ENCODE measurements at regions not wholly inside any gene's neighbourhood (a gene's known extent, or its start where the extent isn't known, plus 50 kb on each side); places are given as distances from the start of the nearest gene placed in this dataset.

GRCh38 chr6:134757911-134758361 lies 192.0 kb downstream of the ALDH8A1 start:
- TF ChIP-seq CTCF (IDR thresholded peaks at IDR 0.05; ENCODE audit: low read depth, low read length), result no peak
- H3K27ac ChIP-seq, result no peak overlapping the region
- H3K9me3 ChIP-seq (ENCODE audit: severe bottlenecking), result no peaks in the 10 kb centered on the region
- H3K4me3 ChIP-seq (ENCODE audit: low read depth, low read length), result no peak overlapping the region
- no peak for DNase-seq
- H3K36me3 ChIP-seq, result no peaks in the 10 kb centered on the region
- no peaks in the 10 kb centered on the region for H3K27me3 ChIP-seq (ENCODE audit: insufficient read depth, low read depth, severe bottlenecking)

GRCh38 chr6:134756374-134757025 lies 193.4 kb downstream of the ALDH8A1 start:
- Histone ChIP-seq H3K27me3 (ENCODE audit: insufficient read depth, low read depth, severe bottlenecking) (no peaks in the 10 kb centered on the region), H3K27ac (no peak overlapping the region), H3K4me3 (ENCODE audit: low read depth, low read length) (no peak overlapping the region), H3K9me3 (ENCODE audit: severe bottlenecking) (no peaks in the 10 kb centered on the region), H3K36me3 (no peaks in the 10 kb centered on the region)
- DNase-seq, result no peak
- TF ChIP-seq CTCF (IDR thresholded peaks at IDR 0.05; ENCODE audit: low read depth, low read length), result no peak

- no peak for TF ChIP-seq CTCF (IDR thresholded peaks at IDR 0.05; ENCODE audit: low read depth, low read length)
- H3K4me3 ChIP-seq (ENCODE audit: low read depth, low read length), result no peak overlapping the region
- DNase-seq, result no peak
- no peaks in the 10 kb centered on the region for H3K27me3 ChIP-seq (ENCODE audit: insufficient read depth, low read depth, severe bottlenecking)
- H3K9me3 ChIP-seq (ENCODE audit: severe bottlenecking), result no peaks in the 10 kb centered on the region
- H3K27ac ChIP-seq, result no peak overlapping the region
- no peaks in the 10 kb centered on the region for H3K36me3 ChIP-seq
Measured at GRCh38 chr6:134754013-134754690, 195.7 kb downstream of the ALDH8A1 start.

GRCh38 chr6:134753001-134753400 lies 196.9 kb downstream of the ALDH8A1 start:
- no peak for TF ChIP-seq CTCF (IDR thresholded peaks at IDR 0.05; ENCODE audit: low read depth, low read length)
- H3K36me3 ChIP-seq, result no peaks in the 10 kb centered on the region
- no peaks in the 10 kb centered on the region for H3K27me3 ChIP-seq (ENCODE audit: insufficient read depth, low read depth, severe bottlenecking)
- DNase-seq, result no peak
- no peak overlapping the region for H3K4me3 ChIP-seq (ENCODE audit: low read depth, low read length)
- no peaks in the 10 kb centered on the region for H3K9me3 ChIP-seq (ENCODE audit: severe bottlenecking)
- H3K27ac ChIP-seq, result no peak overlapping the region

GRCh38 chr6:134752445-134752844 lies 197.5 kb downstream of the ALDH8A1 start:
- no peak for TF ChIP-seq CTCF (IDR thresholded peaks at IDR 0.05; ENCODE audit: low read depth, low read length)
- no peak overlapping the region for H3K4me3 ChIP-seq (ENCODE audit: low read depth, low read length)

More at GRCh38 chr6:134752445-134752844, 197.5 kb downstream of the ALDH8A1 start:
- H3K9me3 ChIP-seq (ENCODE audit: severe bottlenecking), result no peaks in the 10 kb centered on the region
- H3K27me3 ChIP-seq (ENCODE audit: insufficient read depth, low read depth, severe bottlenecking), result no peaks in the 10 kb centered on the region
- H3K27ac ChIP-seq, result no peak overlapping the region
- DNase-seq, result no peak
- no peaks in the 10 kb centered on the region for H3K36me3 ChIP-seq

Data from WERI-Rb-1 (cell line).